ENCODE measurements at regions not wholly inside any gene's neighbourhood (a gene's known extent, or its start where the extent isn't known, plus 50 kb on each side); places are given as distances from the start of the nearest gene placed in this dataset.

GRCh38 chr9:13690595-13690994 lies 411.1 kb upstream of the MPDZ start:
- no peak for DNase-seq (ENCODE audit: low read depth)
- in situ Hi-C loops (cut with HindIII; ENCODE audit: low sequenced_read_pairs), result no loop called here
- H3K4me3 ChIP-seq (ENCODE audit: low read depth, low read length), result no peak overlapping the region
- no peak for TF ChIP-seq CTCF (IDR thresholded peaks at IDR 0.05; ENCODE audit: low read depth, low read length, missing control alignments)

DNA sequence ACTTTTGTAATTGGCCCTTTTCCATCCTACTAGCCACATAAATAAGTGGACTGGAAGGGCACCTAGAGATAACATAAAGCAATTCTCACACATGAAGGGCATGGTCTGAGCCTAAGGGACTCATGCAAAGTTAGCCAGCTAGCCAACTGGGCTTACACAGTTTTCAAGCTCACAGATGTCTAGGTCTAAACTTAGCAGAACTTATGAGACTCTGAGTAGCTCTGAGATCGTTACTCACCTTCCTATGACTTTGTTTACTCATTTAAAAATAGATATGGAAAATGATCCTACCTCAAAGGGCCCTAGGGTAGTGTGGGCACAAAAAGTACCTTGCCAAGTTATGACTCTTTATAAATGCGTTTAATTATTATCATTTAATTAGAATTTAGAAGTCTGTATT lies 410.4 kb upstream of the MPDZ start:
- no peak for DNase-seq (ENCODE audit: low read depth)
- in situ Hi-C loops (cut with HindIII; ENCODE audit: low sequenced_read_pairs), result no loop called here
- no peak for TF ChIP-seq CTCF (IDR thresholded peaks at IDR 0.05; ENCODE audit: low read depth, low read length, missing control alignments)
- H3K4me3 ChIP-seq (ENCODE audit: low read depth, low read length), result no peak overlapping the region

GRCh38 chr9:13688990-13689600 lies 409.6 kb upstream of the MPDZ start:
- in situ Hi-C loops (cut with HindIII; ENCODE audit: low sequenced_read_pairs), result no loop called here
- TF ChIP-seq CTCF (IDR thresholded peaks at IDR 0.05; ENCODE audit: low read depth, low read length, missing control alignments), result peak; percentile 66
- H3K4me3 ChIP-seq (ENCODE audit: low read depth, low read length), result no peak overlapping the region
- peak; percentile 9 for DNase-seq (ENCODE audit: low read depth)

GRCh38 chr9:13688223-13688989 lies 408.9 kb upstream of the MPDZ start:
- no peak for TF ChIP-seq CTCF (IDR thresholded peaks at IDR 0.05; ENCODE audit: low read depth, low read length, missing control alignments)
- peak; percentile 34 for DNase-seq (ENCODE audit: low read depth)
- H3K4me3 ChIP-seq (ENCODE audit: low read depth, low read length), result no peak overlapping the region
- in situ Hi-C loops (cut with HindIII; ENCODE audit: low sequenced_read_pairs), result no loop called here

- no peak overlapping the region for H3K4me3 ChIP-seq (ENCODE audit: low read depth, low read length)
- no peak for DNase-seq (ENCODE audit: low read depth)
- in situ Hi-C loops (cut with HindIII; ENCODE audit: low sequenced_read_pairs), result no loop called here
- TF ChIP-seq CTCF (IDR thresholded peaks at IDR 0.05; ENCODE audit: low read depth, low read length, missing control alignments), result no peak
Observed at GRCh38 chr9:13684656-13685055, 405.2 kb upstream of the MPDZ start.

DNA sequence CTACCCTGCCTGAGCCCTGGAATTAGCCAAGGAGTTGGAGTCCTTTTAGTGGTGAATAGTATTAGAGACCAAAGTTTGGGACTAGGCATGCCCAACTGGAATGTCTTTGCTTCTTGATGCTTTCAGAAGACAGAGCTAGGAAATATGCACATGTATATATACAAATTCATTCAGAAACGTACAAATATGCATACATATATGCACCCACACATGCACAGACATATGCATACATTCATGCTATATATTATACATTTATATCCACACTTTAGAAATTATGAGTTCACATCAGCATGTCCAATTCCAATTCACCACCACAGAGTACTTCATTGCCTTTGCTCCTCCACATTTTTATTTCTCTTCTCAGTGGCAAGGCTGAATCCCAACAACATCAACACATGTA lies 398.3 kb upstream of the MPDZ start:
- no peak overlapping the region for H3K4me3 ChIP-seq (ENCODE audit: low read depth, low read length)
- in situ Hi-C loops (cut with HindIII; ENCODE audit: low sequenced_read_pairs), result no loop called here
- TF ChIP-seq CTCF (IDR thresholded peaks at IDR 0.05; ENCODE audit: low read depth, low read length, missing control alignments), result no peak
- no peak for DNase-seq (ENCODE audit: low read depth)
